Right forelimb (tissue), 1 donor: ENCODE measurements at regions not wholly inside any gene's neighbourhood (a gene's known extent, or its start where the extent isn't known, plus 50 kb on each side); places are given as distances from the start of the nearest gene placed in this dataset.

Experiments used
- DNase-seq: peaks from one replicate; pipeline ENCODE4 v3.0.0-alpha.2; 2018

DNA sequence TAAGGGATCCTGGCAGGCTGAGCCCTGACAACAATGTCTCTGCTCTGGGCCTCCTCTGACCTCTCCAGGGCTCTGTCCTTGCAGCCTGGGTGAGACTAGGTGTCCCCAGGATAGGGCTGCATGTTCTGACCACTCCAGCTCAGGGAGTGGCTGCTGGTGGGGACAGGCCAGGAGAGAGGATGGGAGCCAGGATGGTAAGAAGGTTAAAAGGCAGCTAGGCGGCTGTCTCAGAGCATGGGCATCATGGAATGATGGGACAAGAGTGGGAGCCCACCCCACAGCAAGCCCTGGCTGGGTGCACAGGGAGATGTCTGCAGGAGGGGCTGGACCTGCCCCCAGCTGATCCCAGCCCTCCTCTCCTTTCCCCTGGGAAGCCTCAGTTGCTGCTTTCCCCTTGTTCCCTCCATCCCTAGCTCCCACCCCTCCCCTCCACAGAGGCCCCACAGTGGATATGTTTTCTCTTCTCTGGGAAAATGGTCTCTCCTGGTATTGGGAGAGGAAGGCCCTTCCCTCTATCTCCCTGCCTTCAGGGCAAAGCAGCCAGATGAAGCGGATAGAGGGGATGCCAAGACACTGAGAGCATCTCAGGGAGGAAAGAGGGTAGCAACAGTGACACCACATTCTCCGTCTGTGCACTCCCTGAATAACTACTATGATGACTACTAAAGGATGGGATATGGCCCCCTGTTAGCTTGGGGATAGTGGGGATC is 334.3 kb downstream of the DYSF start:
- peak; percentile 42 for DNase-seq

DNA sequence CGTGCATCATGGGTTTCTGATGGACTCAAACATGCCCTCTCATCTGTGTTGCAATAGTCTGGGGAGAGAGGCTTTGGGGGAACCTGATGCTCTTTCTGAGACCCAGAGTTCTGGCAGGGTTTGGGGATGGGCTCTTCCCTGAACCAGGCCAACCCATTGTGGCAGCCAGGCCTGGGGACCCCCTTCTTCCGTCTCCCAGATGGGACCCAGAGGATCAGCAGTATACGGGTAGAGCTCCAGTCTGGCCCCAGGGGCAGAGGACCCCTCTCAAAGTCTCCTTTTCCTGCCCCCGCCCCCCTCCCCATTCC is 333.7 kb downstream of the DYSF start:
- peak; percentile 15 for DNase-seq

DNA sequence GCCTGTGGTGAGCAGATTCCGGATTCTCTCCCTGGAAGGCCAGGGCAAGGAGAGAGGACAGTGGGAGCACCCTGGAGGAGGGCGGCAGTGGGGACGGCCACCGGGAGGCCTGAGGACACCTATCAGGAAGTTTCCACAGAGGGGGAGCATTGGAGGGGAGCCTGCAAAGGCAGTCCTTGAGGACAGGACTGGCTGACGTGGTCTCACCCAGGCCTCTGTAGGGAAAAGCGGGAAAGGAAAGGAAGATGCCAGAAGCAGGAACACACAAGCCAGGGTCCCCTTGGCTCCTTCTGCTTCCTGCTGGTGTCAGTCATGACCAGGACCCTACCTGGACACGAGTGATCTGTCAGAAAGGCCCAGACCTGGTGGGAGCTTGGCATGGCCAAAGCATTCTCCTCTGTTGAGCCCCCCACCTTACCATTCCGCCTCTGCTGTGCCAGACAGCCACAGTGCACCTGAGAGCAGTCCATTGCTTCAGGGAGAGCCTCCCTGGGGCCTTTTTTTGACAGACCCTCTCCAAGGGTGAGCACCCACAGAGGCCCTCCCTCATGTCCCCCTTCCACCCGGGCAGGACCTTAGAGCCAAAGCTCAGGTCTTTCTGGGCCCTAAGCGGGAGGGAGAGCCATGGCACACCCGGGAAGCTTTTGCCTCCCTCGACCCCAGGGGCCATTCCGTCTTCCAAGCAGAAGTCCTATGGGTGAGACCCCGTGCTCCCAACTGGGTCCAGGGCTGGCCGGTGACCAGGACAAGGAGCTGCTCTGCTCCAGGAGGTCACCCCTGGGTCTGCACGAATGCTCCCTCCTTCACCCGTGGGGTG is 333.1 kb downstream of the DYSF start:
- peak; percentile 34 for DNase-seq

DNA sequence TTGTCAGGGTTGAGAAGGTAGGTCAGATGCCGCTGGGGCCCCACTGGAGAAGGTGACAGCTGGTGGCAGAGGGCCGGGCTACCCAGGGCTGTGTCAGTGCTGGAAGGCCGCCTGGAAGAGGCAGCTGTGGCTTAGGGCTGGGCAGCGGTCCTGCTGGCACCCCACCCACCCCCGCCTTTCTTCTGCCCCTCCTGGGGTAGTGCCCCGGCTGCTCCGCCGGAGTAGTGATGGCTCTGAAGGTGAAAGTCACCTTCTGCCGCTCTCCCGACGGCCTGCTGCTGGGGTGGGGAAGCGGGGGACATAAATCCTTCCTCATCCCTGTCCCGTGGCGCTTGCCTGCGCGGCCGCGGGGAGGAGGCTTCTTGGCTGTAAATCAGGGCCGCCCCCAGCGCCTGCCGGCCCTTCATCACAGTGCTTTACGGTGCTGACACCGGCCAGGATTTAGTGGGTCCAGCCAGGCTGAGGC is 332.2 kb downstream of the DYSF start:
- peak; percentile 42 for DNase-seq

DNA sequence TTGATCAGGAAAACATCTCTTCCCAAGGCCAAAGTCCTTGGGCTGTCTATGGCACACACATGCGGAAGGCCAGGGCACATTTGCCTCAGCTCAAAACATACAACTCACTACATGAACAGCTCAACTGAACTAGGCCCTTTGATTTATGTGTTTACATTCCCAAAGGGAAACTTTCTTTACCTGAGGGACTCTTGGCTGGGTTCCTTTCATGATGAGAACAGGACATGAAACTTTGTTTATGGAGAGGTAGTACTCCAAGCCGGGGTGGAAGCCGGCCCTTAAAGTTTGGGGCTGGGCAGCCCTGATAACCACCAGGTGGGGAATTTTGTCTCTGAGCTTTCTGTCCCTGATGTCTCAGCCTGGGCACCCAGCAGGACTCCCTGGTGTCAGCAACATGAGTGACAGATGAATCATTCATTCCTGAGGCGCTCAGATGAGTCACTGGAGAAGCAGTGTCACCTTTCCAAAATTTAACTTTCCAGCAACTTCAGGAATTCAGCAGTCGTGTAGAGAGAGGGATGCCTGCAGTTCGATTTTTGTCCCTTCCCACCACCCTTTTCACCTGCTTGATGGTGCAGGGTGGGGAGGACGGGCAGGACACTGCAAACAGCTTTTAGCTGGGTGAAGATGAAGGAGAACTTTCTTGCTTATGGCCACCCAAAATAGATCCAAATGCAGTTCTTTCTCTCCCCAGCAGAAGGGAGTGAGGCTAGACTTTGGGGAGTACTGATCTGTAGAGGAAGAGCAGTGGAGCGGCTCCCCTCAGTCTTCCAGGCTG is 331.6 kb downstream of the DYSF start:
- DNase-seq = no peak

DNA sequence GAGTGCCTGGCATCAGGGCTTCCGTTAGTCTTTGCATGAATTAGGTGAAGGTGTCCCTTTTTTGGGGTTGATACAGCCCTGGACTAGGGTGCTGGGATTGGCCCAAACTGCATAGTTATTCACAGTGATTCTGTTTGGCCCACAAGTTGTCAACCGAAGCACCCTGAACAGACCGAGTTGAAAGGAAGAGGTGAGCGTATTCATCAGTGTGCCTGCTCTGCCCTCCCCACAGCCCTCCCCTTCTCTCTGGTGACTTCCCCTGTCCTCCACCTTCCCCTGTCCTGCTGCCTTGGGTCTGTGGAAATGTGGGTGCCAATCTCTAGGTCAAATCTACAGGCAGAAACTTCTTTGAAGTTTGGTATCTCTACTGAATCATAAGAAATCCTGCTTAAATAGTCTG is 330.5 kb downstream of the DYSF start:
- no peak for DNase-seq

DNA sequence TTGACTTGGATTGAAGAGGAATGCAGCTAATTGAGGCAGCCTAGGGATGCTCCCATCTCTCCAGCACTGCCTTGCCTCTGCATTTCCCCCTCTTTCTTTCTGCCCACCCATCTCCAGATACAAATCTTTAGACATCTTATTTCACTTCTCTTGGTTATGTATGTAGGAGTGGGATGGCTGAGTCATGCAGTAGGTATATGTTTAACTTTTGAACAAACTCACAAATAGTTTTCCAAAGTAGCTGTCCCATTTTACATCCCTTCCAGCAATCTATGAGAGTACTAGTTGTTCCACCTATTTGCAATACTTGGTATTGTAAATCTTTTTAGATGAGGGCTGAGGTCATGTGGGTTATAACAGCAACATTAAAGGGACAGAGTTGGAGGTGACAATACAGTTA is 329.9 kb downstream of the DYSF start:
- no peak for DNase-seq

DNA sequence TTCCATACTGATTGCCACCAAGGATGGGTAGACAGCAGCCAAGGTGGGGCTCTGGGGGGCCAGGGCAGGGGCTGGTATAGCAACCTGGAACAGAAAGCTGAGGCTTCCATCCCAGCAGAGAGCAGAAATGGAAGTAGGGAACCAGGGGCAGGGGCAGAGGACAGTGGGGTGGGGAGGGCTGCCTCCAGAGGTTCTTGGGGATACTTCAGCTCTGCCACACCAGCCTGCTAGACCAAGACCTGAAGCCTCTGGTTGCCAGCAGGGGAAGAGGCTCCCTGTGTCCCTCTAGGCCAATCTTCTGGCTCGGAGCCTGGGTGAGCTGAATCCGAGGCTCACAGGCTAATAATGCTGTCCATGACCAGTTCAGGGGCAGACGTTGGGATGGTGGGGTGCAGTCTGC is 329.0 kb downstream of the DYSF start:
- DNase-seq = no peak

DNA sequence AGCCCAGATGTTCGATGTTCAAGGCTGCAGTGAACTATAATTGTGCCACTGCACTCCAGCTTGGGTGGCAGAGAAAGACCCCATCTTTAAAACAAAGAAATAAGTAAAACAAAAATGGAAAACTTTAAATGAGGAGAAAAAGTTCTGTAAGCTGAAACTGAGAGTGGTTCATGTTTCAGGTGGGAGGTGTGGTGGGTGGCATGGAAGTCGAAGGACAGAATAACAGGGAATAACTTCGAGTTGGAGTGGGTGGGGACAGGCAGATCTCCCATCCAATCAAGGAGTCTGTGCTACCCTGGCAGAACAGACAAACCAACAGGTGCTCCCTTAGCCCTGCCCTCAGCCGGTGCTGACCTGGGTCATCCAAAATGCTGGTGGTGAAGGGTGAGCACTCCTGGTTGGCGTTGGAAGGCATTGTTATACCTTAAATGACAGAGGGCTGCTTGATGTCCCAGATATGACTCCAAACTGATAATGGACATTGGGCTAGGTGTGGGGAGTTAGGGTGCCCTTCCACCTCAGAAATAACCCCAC is 328.4 kb downstream of the DYSF start:
- no peak for DNase-seq

DNA sequence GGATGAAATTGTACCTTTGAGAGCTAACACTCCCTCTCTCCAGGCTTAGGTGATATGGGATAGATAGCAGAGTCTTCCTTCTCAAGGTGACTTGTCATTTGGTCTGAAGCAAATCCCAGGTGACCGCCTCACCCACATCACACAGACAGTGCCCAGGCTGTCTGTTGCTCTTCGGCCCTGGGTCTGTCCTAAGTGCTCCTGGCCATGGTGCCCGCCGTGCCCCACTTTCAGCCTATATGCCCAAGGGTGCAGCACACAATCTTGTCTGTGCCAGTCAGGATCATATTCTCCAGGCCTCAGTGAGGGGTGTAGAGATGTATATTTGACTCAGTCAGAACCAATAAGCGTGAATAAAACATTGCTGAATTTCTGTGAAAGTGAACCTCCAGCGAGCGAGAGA is 326.8 kb downstream of the DYSF start:
- no peak for DNase-seq

DNA sequence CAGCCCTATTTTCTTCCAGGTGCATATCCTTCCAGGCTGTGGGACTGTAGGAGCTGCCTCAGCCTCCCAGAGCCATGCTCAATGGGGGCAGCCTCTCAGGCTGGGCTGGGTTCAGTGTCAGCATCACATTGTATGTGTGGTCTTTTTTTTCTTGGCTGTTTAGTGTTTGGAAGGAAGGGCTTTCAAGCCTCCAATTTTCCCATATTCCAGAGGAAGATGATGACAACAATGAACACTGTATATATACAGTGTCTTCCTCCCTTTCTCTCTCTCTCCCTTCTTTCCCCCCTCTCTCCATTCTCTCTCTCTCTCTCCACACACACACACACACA is 326.4 kb downstream of the DYSF start:
- no peak for DNase-seq

DNA sequence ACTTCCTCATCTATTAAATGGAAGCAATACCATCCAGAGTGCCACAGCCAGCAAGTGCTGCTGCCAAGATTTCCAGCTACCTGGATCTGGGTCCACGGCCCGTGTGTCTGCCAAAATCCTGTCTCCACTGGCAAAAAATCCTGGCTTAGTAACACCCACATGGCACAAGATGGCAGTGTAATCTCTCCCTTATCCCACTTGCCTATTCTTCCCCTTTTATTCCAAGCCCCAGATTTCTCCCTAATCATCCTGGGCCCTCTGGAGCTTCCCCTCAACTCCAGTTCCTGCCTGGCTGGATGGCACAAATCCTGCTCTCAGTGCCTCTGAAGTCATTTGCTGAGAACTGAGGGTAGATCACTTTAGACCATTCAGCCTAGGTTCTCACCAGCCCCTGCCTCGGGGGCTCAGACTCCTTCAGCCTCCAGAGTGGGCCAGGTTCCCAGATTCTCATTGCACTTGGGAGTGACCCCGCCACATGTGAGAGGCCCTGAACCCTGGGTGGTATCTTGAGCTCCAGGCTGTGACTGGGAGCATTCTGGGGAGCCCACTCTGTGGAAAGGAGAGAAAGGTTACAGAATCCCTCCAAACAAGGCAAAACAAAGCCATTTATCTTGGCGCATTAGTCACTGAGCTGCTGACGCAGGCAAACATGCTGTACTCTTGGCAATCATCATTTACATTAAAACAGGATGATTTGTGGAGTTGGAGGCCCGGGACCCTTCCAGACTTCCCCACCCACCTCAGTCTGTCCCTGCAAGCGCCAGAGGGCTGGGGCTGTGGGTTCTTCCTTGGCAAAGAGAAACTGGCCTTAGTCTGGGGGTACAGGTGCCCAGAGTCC is 325.8 kb downstream of the DYSF start:
- DNase-seq = no peak

DNA sequence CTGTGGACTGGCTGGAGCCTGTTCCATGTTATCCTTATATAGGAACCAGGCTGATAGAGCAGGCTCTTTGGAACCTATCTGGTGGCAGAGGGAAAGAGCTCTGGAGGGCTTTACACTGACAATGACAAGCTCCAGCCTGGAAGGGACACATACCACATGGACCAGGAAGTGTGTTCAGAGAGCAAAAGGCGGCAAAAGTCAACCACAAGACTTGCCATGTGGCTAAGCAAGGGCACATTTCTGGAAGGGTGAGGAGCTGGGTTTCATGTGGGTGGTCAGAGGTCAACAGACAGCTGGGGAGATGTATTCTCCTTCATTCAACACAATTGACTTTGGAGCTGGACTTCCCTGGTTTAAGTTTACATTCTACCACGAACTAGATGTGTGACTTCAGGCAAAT is 325.2 kb downstream of the DYSF start:
- no peak for DNase-seq

DNA sequence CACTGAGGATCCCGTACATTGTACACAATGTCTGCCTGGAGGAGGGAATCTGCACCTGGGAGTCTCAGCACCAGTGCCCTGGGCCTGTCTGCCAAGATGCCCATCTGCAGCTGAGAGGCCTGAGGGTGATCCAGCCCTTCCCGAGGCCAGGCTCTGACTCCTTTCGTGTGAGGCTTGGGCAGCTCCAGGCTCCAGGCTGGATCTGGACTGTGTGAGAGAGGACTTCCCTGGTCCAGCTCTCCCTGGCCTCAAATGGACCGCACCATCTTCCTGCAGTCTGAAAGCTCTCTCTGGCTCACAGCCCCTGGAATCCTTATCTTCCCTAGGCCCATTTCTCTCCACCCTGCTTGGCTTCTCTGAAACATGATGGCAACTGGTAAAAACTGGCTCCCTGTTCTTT is 324.6 kb downstream of the DYSF start:
- no peak for DNase-seq

DNA sequence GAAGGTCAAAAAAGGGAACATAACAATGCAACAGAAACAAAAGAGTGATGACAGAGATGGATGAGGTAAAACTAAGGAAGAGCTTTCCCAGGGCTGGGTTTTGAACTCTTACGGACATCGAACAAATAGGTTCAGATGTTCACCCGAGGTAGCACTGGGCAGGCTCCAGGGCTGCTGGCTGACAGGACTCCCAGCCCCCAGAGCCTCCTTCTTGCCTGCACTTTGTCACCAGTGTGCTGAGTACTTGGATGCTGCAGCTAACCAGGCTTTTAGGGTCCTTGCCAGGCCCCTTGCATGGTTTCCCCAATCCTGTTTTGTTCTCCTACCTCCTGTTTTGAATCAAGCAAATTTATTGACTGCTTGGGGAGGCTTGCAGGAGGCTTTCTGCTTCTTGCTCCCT is 322.9 kb downstream of the DYSF start:
- DNase-seq = no peak

DNA sequence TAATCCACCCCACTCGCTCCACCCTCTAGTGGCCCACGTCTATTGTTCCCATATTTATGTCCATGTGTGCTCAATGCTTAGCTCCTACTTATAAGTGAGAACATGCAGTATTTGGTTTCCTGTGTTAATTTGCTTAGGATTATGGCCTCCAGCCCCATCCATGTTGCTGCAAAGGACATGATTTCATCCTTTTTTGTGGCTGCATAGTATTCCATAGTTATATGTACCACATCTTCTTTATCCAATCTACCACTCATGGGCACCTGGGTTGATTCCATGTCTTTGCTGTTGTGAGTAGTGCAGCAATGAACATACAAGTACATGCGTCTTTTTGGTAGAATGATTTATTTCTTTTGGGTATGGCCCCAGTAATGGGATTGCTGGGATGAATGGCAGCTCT is 319.9 kb downstream of the DYSF start:
- DNase-seq = no peak

DNA sequence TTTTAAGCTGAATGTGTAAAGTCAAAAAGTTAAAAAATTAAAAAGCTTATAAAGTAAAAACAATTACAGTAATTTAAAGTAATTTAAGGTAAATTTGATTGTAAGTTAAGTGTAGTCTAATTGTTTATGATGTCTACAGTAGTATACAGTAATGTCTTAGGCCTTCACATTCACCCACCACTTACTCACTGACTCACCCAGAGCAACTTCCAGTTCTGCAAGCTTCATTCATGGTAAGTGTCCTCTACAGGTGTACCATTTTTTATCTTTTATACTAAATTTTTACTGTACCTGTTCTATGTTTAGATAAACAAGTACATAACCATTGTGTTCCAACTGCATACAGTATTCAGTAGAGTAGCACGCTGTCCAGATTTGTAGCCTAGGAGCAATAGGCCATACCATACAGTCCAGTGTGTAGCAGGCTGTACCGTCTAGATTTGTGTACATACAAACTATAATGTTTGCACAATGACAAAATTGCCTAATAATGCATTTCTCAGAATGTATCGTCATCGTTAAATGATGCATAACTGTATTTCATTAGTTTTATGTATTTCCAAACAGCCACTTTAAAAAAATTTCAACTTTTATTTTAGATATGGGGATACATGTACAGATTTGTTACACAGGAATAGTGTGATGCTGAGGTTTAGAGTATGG is 319.3 kb downstream of the DYSF start:
- DNase-seq = no peak

DNA sequence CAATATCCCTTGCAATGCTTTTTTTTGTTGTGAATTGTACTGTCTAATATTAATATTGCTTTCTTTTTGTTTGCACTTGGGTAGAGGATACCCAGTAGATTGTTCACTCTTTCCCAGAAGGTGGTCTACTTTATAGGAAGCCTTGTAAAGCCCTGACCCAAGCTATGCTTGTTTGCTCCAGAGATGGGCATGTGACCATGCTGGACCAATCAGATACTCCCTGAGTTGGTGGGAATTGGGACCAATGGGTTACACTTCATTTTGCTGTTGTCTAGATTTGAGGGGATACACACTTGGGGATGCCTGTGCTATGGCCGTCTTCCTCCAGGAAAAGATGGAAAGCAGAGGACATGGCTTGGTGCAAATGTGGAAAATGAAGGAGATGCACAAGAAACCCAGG is 314.3 kb downstream of the DYSF start:
- DNase-seq = no peak

DNA sequence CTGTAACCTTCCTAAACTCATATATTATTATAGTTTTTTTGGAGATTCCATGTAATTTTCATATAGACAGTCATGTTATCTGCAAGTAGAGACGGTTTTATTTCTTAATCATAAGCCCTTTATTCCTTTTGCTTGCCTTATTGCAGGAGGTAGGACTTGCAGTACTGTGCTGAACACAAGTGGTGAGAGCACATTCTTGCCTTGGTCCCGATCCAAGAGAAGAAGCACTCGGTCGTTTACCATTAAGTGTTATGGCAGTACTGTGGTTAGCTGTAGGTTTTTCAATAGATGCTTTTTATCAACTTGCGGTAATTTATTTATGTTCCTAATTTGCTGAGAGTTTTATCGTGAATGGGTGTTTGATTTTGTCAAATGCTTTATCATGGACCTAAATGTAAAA is 305.7 kb downstream of the DYSF start:
- no peak for DNase-seq

DNA sequence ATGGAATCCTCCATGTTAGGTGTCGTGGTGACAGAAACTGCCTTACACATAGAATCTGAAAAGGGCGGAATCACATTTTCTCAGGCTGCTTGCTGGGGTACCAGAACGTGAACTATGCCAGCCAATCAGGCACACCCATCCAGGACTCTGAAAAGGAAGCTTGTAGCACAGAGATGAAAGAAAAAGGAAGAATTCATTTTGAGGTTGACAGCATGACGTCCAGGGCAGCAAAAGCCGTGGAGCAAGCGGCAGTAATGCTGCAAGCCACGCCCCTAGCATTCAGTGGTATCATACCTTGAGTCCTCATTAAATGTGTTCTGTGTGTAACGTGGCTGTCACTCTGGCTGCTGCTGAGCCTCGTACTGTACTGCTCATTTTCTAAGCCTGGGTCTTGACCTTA is 304.0 kb downstream of the DYSF start:
- no peak for DNase-seq

DNA sequence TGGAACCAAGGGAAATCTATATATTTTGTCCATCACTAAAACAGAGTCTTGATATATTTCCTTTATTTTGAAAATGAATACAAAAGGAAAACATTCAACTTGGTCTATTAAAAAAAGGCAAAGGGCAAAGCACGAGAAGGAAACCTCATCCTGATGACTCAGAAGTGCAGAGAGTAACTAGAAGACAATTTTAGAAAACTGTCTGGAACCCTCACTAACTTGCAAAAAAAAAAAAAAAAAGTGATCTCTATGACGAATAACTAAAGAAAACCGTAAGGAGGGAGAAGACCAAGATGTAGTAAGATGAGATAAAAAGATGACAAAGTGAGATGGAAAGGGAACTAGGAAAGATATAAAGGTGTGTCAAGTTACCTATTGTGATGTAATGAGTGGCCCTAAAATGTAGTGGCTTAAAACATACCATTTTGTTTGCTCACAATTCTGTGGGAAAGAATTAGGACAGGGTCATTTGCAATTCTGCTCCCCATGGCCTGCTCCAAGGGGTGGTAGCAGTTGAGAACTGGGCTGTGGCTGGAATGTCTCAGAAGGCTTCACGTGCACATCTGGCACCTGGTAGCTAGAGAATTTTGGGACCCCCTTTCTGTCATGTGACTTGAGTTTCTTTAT is 303.0 kb downstream of the DYSF start:
- DNase-seq = no peak

DNA sequence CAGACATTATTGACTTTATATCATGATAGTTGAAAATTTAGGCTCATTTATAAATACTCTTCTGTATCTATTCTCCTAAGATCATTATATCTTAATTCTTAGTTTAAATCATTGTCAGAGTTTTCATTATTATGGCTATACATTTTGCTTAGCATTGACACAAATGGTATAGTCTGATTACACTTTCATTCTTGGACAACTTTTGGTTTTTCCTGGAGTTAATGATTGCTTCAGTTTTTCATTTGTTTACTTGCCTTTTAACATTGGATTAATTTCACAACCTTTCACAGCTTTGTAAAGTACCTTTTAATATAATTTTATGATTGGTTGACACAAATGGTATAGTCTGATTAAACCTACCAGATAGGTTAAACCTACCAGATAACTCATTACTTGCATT is 298.2 kb downstream of the DYSF start:
- DNase-seq = no peak
